HEK293T (cell line): ENCODE measurements at regions not wholly inside any gene's neighbourhood (a gene's known extent, or its start where the extent isn't known, plus 50 kb on each side); places are given as distances from the start of the nearest gene placed in this dataset.

Experiments used
- BHLHE40 ChIP-seq: fragments of 450-650 bp; IDR thresholded peaks from 2 replicates; pipeline ENCODE4 v1.6.1; 2016; ENCODE audit warnings: mild to moderate bottlenecking, moderate library complexity, borderline replicate concordance
- ELF4 ChIP-seq: fragments of 450-650 bp; IDR thresholded peaks from 2 replicates; pipeline ENCODE4 v1.6.1; 2017; ENCODE audit warnings: antibody characterized with exemption
- FOXA1 ChIP-seq: fragments of 450-650 bp; IDR thresholded peaks from 2 replicates; pipeline ENCODE4 v1.6.1; 2016; ENCODE audit warnings: mild to moderate bottlenecking
- FOXK2 ChIP-seq: fragments of 450-650 bp; IDR thresholded peaks from 2 replicates; pipeline ENCODE4 v1.6.1; 2016; ENCODE audit warnings: mild to moderate bottlenecking
- HDGF ChIP-seq: fragments of 450-650 bp; IDR thresholded peaks from 2 replicates; pipeline ENCODE4 v1.6.1; 2017; ENCODE audit warnings: antibody characterized with exemption, borderline replicate concordance
- LEF1 ChIP-seq: fragments of 450-650 bp; IDR thresholded peaks from 2 replicates; pipeline ENCODE4 v1.6.1; 2017; ENCODE audit warnings: mild to moderate bottlenecking, borderline replicate concordance
- NFRKB ChIP-seq: fragments of 450-650 bp; IDR thresholded peaks from 2 replicates; pipeline ENCODE4 v1.6.1; 2016; ENCODE audit warnings: mild to moderate bottlenecking, moderate library complexity
- PKNOX1 ChIP-seq: fragments of 450-650 bp; IDR thresholded peaks from 2 replicates; pipeline ENCODE4 v1.6.1; 2016
- SP1 ChIP-seq: fragments of 450-650 bp; IDR thresholded peaks from 2 replicates; pipeline ENCODE4 v1.6.1; 2017
- SUZ12 ChIP-seq: fragments of 450-650 bp; IDR thresholded peaks from 2 replicates; pipeline ENCODE4 v1.6.1; 2016; ENCODE audit warnings: mild to moderate bottlenecking
- TARDBP ChIP-seq: fragments of 450-650 bp; IDR thresholded peaks from 2 replicates; pipeline ENCODE4 v1.6.1; 2016
- ZNF384 ChIP-seq: fragments of 450-650 bp; IDR thresholded peaks from 2 replicates; pipeline ENCODE4 v1.6.1; 2016

- TF ChIP-seq NFRKB (no peak), ZNF384 (no peak), FOXA1 (no peak), FOXK2 (no peak), HDGF (no peak), SP1 (no peak), BHLHE40 (no peak), SUZ12 (no peak), LEF1 (no peak), PKNOX1 (no peak), TARDBP (no peak), ELF4 (no peak)
Measured at GRCh38 chr12:108462686-108463085, 52.4 kb upstream of the FICD start.
